ENCODE measurements at regions not wholly inside any gene's neighbourhood (a gene's known extent, or its start where the extent isn't known, plus 50 kb on each side); places are given as distances from the start of the nearest gene placed in this dataset.

DNA sequence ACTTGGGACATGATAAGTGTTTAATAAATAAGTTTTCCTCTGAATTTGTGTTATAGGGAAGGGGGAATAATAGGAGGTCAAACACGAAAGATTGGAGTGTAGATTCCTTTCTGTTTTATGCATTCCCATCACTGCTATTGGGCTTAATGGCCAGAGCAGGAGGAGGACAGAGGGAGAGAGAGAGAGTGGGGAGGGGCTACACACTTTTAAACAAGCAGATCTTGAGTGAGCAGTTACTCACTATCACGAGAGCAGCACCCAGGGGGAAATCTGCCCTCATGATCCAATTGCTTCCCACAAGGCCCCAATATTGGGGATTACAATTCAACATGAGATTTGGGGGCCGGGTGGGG is 505.0 kb downstream of the GRIN2A start:
- intact Hi-C loops (cut with micrococcal nuclease): no loop called here
- no peak for DNase-seq
- ATAC-seq: no peak

DNA sequence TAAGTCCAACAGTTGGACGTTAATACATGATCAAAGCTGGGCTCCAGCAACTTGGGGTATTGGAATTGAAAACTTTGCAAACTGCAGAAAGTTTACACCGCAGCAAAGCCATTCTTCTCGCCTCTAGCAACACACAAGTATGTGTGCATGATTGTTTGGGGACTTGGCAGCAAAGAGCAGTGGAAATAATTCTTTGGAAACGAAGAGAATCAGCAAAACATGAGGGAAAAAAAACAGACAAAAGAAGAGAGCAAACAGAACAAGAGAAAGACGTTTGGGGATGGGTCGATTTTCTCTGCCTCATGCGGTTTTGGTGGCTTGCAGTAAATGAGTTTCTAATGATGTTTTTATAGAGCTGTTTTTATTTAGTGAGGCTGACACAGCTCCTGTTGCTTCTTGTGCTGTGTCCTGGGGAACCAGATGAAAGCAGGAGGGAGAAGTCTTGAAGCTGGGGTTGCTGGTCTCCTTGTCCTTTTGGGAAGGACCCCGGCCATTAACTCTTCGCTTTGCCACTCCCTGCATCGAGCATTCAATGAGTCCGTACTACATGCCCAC is 502.9 kb downstream of the GRIN2A start:
- intact Hi-C loops (cut with micrococcal nuclease): no loop called here
- DNase-seq (no peak), ATAC-seq (no peak)

DNA sequence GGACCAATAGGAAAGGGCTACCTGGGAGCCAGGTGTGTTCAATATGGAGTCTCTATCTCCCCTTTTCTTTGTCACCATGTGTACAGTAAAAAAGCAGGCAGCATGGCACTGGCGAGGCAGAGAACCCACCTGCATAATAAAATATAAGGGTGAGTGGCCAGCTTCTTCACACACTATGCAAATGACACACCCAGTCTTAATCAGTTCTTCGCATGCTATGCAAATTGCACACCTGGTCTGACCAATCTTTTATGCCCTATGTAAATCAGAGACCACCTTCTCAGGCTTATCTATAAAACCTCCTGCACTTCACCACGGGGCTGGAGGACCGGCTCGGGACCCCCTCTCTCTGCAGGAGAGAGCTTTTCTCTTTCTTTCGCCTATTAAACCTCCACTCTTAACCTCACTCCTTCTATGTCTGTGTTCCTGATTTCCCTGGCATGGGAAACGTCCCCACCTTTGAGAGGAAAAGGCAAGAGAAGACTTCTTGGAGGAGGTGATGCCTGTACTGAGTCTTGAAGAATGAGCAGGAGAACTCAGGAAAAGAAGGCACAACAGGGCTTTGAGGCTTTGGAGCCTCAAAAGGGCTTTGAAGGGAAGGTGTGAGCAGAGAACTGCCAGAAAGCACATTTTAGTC is 502.1 kb downstream of the GRIN2A start:
- intact Hi-C loops (cut with micrococcal nuclease): no loop called here
- DNase-seq: no peak
- ATAC-seq: no peak

DNA sequence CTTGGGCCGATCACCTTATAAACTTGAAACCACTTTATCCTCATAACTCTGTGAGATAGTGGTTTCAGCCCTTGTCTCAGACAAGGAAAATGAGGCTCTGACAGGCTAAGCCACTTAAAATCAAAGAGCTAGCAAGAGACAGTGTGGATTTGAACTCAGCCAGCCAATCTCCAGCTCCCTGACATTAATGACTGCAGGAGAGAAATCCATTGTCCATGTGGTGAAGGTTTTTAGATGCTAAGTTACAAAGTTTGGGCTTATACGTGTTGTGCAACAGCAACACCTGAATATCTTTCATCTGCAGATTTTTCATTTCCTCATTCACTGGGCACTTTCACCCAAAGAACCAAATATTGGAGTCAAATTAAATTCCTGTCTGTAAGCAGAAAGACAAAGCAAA is 501.3 kb downstream of the GRIN2A start:
- intact Hi-C loops (cut with micrococcal nuclease): no loop called here
- DNase-seq (no peak), ATAC-seq (no peak)

DNA sequence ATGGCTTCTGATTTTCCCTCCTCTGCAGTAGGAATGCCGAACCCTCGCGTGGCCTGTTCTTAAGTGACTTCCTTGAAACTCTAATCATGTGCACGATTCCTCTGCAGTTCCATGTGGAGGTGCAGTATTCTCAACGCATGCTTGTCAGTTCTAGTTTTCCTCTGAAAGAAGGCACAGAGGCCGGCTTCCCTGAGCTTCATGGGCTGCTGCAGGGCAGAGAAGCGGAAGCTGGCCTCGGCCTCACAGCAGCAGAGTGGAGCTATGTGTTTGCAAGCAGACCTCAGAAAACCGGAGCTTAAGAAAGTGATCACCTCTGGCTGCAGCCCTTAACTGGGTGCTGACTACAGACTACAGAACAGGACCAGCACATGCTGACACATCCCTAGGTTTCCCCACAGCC is 500.7 kb downstream of the GRIN2A start:
- DNase-seq (no peak), ATAC-seq (no peak)
- intact Hi-C loops (cut with micrococcal nuclease): no loop called here

DNA sequence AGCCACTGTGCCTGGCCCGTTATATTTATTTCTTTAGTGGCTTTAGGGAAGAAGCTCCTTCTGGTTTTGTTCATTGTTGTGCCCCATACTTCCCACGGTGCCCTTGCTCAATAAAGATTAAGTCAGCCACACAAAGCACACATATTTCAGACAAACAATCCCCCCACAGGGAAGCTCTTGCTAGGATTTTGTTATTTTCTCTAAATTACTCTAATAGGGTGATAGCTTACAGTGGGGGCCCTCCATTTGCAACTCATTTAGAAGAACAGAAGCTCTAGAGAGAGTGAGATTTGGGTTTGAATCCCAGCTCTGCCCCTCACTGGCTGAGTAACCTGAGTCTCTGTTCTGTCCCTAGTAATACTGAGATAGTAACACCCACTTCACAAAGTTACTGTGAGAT is 499.9 kb downstream of the GRIN2A start:
- intact Hi-C loops (cut with micrococcal nuclease): no loop called here
- no peak for ATAC-seq
- no peak for DNase-seq

DNA sequence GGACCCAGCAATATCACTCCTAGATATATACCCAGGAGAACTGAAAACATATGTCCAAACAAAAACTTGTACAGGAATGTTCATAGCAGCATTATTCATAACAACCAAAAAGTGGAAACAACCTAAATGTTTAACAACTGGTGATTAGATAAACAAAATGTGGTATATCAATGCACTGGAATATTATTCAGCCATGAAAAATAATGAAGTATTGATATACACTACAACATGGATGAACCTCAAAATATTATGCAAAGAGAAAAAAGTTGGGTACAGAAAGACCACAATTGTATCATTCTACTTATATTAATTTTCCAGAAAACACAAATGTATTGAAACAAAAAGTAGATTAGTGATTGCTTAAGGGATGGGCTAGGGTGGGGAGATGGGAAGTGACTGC is 498.6 kb downstream of the GRIN2A start:
- ATAC-seq (no peak), DNase-seq (no peak)
- intact Hi-C loops (cut with micrococcal nuclease): no loop called here

DNA sequence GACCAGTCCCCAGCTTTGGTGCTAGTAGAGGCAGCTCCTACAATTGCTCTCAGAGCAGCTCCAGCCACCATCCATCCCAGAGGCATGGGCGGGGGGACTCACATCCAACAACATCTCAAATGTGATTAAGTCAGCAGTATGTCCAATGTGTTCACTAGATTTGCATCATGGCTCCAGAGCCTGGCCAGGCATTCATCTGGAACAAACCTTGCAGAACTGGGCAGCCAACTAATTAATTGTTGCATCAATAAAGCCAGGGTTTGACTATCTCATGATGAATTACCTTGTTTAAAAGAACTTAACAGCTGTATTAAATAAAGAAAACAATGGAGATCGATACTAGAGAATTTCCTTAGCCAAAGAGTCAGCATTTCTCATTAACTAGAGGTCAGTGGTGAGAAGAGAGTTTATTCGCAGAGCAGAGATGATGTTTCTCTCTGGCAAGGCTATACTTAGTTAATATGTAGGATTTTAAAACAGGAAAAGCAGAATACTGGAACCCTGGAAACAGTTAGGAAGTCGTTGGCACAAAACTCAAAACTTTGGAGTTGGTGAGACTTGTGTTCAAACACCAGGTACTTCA is 494.4 kb downstream of the GRIN2A start:
- intact Hi-C loops (cut with micrococcal nuclease): no loop called here
- ATAC-seq: no peak
- DNase-seq: no peak

DNA sequence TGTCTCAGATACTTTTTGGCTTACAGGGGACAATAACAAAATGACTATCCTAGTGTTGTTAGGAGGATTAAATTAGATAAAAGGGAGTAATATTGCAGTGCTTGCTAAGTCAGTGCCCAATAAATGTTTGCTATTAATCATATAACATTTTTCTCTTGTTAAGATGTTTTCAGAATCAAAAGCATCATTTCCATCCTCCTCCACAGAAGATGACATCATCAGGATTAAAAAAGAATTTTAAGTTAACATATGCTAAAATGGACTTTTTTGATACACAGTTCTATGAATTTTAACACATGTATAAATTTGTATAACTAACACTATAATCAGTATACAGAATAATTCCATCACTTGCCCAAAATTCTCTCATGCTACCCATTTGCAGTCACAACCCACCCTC is 492.6 kb downstream of the GRIN2A start:
- no peak for DNase-seq
- ATAC-seq: no peak
- intact Hi-C loops (cut with micrococcal nuclease): no loop called here

DNA sequence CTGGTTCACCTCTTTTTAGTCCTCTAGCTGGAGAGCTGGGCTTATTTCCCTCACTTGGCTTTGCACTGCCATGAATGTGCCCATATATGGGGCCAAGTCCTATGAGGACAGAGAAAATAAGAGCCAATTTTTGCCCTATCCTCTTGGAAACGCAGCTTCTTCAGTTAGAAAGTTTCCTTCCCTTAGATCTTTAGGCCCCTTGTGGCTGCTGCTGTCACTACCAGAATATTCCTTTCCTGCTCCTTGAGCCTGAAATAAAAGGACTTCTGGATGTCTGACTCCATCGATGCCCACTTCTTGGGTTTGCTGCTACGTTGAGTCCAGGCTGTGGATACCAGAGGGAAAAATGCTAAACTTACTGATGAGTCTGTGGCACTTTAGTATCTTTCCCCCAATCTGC is 487.1 kb downstream of the GRIN2A start:
- intact Hi-C loops (cut with micrococcal nuclease): no loop called here
- DNase-seq (no peak), ATAC-seq (no peak)
